Uterus (tissue), 3 donors: ENCODE measurements at regions not wholly inside any gene's neighbourhood (a gene's known extent, or its start where the extent isn't known, plus 50 kb on each side); places are given as distances from the start of the nearest gene placed in this dataset.

Experiments used
- DNase-seq, 2 donors: peaks; one replicate each; pipeline ENCODE4 v3.0.0-alpha.2; 2019 to 2020
- H3K27ac ChIP-seq, 2 donors: fragments of 200-600 bp; sonication (generic); 1 replicate in 1 of 2; 2 replicates in 1 of 2; pipeline ENCODE4 v1.5.1; 2016 to 2018
- H3K27me3 ChIP-seq, 2 donors: fragments of 200-600 bp; sonication (generic); one replicate each; pipeline ENCODE4 v1.5.1; 2018 to 2019; ENCODE audit warnings: control low read depth in 1 of 2
- H3K36me3 ChIP-seq, 2 donors: fragments of 200-600 bp; sonication (generic); one replicate each; pipeline ENCODE4 v1.5.1; 2019; ENCODE audit warnings: control low read depth in 1 of 2
- H3K4me1 ChIP-seq, 2 donors: fragments of 200-600 bp; sonication (generic); one replicate each; pipeline ENCODE4 v1.5.1; 2018 to 2019; ENCODE audit warnings: control low read depth in 1 of 2
- H3K4me3 ChIP-seq, 2 donors: fragments of 200-600 bp; sonication (generic); 1 replicate in 1 of 2; 2 replicates in 1 of 2; pipeline ENCODE4 v1.5.1; 2018 to 2019; ENCODE audit warnings: mild to moderate bottlenecking in 1 of 2
- H3K9me3 ChIP-seq, 2 donors: fragments of 200-600 bp; sonication (generic); one replicate each; pipeline ENCODE4 v1.5.1; 2019; ENCODE audit warnings: control low read depth in 1 of 2
- POLR2A ChIP-seq, 2 donors: fragments of 450-650 bp; IDR thresholded peaks; one replicate each; pipeline ENCODE4 v1.6.1; 2016; ENCODE audit warnings: antibody characterized with exemption in 2 of 2, mild to moderate bottlenecking in 1 of 2, moderate library complexity in 1 of 2
- intact Hi-C: fragments of 100-400 bp; cut with DNase I; formaldehyde crosslinking; loops from one replicate; pipeline ENCODE4 v1.15.1; 2023; ENCODE audit warnings: low total_unique reads
- TF ChIP-seq, protein P1 (sequence below), 4 experiments: fragments of 200-600 bp in 2 of 4; fragments of 450-650 bp in 2 of 4; sonication (generic) in 2 of 4; IDR thresholded peaks; one replicate each; pipeline ENCODE4 v1.5.1; 2016 to 2019; ENCODE audit warnings: antibody characterized with exemption in 4 of 4, mild to moderate bottlenecking in 2 of 4, moderate library complexity in 1 of 4
- donor health status: DM: yes; HTN: yes; CAD: no.

DNA sequence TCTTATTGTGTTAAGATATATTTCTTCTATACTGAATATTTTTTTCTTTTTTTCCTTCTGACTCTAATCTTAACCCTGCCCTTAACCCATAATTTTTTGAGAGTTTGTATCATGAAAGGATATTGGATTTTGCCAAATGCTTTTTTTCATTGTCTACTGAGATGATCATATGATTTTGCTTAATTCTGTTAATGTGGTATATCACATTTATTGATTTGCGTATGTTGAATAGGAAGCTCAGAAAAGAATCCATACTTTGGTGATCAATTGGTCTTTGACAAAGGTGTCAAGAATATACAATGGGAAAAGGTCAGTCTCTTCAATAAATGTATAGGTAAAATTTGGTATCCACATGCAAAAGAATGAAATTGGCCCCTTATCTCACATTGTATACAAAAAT lies 588.8 kb upstream of the ADGRB3 start:
- no peaks in the 10 kb centered on the region for H3K9me3 ChIP-seq
- DNase-seq, result no peak
- no peak for TF ChIP-seq POLR2A (IDR thresholded peaks at IDR 0.05)
- TF ChIP-seq, protein P1, sequence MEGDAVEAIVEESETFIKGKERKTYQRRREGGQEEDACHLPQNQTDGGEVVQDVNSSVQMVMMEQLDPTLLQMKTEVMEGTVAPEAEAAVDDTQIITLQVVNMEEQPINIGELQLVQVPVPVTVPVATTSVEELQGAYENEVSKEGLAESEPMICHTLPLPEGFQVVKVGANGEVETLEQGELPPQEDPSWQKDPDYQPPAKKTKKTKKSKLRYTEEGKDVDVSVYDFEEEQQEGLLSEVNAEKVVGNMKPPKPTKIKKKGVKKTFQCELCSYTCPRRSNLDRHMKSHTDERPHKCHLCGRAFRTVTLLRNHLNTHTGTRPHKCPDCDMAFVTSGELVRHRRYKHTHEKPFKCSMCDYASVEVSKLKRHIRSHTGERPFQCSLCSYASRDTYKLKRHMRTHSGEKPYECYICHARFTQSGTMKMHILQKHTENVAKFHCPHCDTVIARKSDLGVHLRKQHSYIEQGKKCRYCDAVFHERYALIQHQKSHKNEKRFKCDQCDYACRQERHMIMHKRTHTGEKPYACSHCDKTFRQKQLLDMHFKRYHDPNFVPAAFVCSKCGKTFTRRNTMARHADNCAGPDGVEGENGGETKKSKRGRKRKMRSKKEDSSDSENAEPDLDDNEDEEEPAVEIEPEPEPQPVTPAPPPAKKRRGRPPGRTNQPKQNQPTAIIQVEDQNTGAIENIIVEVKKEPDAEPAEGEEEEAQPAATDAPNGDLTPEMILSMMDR (IDR thresholded peaks at IDR 0.05), result no peak
- intact Hi-C loops, result no loop called here
- H3K4me3 ChIP-seq, result no peak overlapping the region
- H3K4me1 ChIP-seq, result no peaks in the 10 kb centered on the region
- no peaks in the 10 kb centered on the region for H3K36me3 ChIP-seq
- H3K27me3 ChIP-seq, result no peaks in the 10 kb centered on the region
- H3K27ac ChIP-seq, result no peak overlapping the region

DNA sequence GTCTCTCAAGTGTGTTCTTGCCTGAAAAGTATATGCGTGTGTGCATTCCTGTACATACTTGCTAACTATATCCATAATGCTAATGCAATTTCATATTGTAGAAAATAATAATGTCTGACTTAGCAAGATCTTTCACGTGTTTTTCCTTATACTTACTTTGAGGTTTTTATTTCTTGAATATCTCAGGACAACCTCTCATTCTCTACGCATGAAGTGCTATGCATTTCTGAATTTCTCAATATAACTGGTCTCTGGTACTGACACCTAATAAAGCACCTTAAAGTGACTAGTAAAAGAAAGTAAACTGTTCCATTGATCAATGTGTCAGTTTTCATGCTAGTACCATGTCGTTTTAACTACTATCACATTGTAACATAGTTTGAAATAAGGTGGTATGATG lies 589.9 kb upstream of the ADGRB3 start:
- no peak overlapping the region for H3K27ac ChIP-seq
- DNase-seq, result no peak

DNA sequence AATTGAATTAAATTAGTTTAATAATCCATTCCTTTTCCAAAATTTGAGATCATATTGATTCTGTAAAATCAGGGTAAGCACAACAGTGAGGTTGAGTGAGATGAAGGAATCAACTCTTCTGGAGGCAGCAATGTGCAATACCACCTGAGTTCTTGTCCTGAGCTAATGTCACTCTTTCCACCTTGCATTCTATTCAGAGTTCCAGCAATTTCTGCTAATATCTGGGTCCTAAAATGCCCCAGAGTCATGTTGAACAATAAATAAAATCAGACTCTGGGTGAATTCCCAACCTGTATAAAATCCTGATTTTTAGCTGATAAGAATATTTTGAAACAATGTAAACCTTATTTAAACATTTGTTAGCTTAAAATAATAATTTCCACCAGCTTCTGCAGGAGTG lies 590.8 kb upstream of the ADGRB3 start:
- Histone ChIP-seq H3K27ac (no peak overlapping the region), H3K36me3 (no peaks in the 10 kb centered on the region), H3K27me3 (no peaks in the 10 kb centered on the region), H3K4me1 (no peaks in the 10 kb centered on the region), H3K9me3 (no peaks in the 10 kb centered on the region), H3K4me3 (no peak overlapping the region)
- DNase-seq, result no peak
- no peak for TF ChIP-seq POLR2A (IDR thresholded peaks at IDR 0.05)
- TF ChIP-seq, protein P1 (IDR thresholded peaks at IDR 0.05), result no peak
- intact Hi-C loops, result no loop called here

More for the DNA sequence above, 589.9 kb upstream of the ADGRB3 start:
- no peaks in the 10 kb centered on the region for H3K9me3 ChIP-seq
- no peaks in the 10 kb centered on the region for H3K27me3 ChIP-seq
- intact Hi-C loops, result no loop called here
- no peak for TF ChIP-seq POLR2A (IDR thresholded peaks at IDR 0.05)
- TF ChIP-seq, protein P1 (IDR thresholded peaks at IDR 0.05), result no peak
- no peaks in the 10 kb centered on the region for H3K36me3 ChIP-seq
- no peaks in the 10 kb centered on the region for H3K4me1 ChIP-seq
- H3K4me3 ChIP-seq, result no peak overlapping the region

DNA sequence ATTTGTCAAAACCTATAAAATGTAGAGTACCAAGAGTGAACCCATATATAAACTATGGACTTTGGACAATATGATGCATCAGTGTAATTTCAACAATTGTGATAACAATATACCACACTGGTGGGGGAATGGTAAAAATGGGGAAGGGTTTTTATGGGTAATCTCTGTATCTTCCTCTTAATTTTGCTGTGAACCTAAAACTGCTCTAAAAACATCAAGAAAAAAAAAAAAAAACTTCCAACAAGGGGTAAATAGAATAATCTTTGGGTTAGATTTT lies 592.0 kb upstream of the ADGRB3 start:
- no peaks in the 10 kb centered on the region for H3K36me3 ChIP-seq
- intact Hi-C loops, result no loop called here
- H3K27ac ChIP-seq, result no peak overlapping the region
- H3K9me3 ChIP-seq, result no peaks in the 10 kb centered on the region
- H3K4me1 ChIP-seq, result no peaks in the 10 kb centered on the region
- DNase-seq, result no peak
- H3K4me3 ChIP-seq, result no peak overlapping the region
- no peaks in the 10 kb centered on the region for H3K27me3 ChIP-seq
- no peak for TF ChIP-seq POLR2A (IDR thresholded peaks at IDR 0.05)
- TF ChIP-seq, protein P1 (IDR thresholded peaks at IDR 0.05), result no peak

DNA sequence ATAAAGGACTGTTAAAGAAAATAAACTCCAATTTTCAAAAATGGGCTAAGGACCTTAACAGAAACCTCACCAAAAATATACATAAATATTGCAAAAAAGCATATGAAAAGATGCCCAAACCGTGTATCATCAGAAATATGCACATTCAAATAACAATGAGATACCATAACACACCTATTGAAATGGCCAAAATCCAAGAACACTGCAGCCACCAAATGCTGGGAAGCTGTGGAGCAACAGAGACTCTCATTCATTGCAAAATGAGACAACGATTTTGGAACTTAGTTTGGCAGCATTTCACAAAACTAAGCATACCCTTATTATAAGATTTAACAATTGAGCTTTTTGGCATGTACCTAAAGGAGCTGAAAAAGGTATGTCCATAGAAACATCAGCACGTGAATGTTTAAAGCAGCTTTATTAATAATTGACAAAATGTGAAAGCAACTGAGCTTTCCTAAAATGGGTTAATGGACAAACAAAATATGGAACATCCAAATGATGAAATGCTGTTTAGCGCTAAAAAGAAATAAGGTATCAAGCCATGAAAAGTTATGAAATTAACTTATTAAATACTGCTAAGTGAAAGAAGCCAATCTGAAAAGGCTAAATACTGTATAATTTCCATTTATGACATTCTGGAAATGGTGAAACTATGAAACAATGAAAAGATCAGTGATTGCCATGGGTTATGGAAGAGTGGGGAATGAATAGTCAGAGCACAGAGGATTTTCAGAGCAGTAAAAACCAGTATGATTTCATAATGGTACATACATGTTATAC lies 592.6 kb upstream of the ADGRB3 start:
- no peak overlapping the region for H3K27ac ChIP-seq
- DNase-seq, result no peak
- H3K4me3 ChIP-seq, result no peak overlapping the region
- H3K36me3 ChIP-seq, result no peaks in the 10 kb centered on the region
- TF ChIP-seq, protein P1 (IDR thresholded peaks at IDR 0.05), result no peak
- TF ChIP-seq POLR2A (IDR thresholded peaks at IDR 0.05), result no peak
- intact Hi-C loops, result no loop called here
- no peaks in the 10 kb centered on the region for H3K4me1 ChIP-seq
- no peaks in the 10 kb centered on the region for H3K9me3 ChIP-seq
- no peaks in the 10 kb centered on the region for H3K27me3 ChIP-seq
